Activated naive CD8-positive, alpha-beta T cell (primary cell): ENCODE measurements at regions not wholly inside any gene's neighbourhood (a gene's known extent, or its start where the extent isn't known, plus 50 kb on each side); places are given as distances from the start of the nearest gene placed in this dataset.

Source experiments
- H3K27ac Mint-ChIP-seq: one replicate; pipeline ENCODE4 v1.8.0; 2021; ENCODE audit warnings: mixed read lengths
- H3K27me3 Mint-ChIP-seq: one replicate; pipeline ENCODE4 v1.8.0; 2021; ENCODE audit warnings: mixed read lengths
- H3K36me3 Mint-ChIP-seq: one replicate; pipeline ENCODE4 v1.8.0; 2021; ENCODE audit warnings: mixed read lengths
- H3K4me1 Mint-ChIP-seq: one replicate; pipeline ENCODE4 v1.8.0; 2021; ENCODE audit warnings: low read depth, mixed read lengths
- H3K4me3 Mint-ChIP-seq: one replicate; pipeline ENCODE4 v1.8.0; 2021; ENCODE audit warnings: mild to moderate bottlenecking, mixed read lengths
- H3K9me3 Mint-ChIP-seq: one replicate; pipeline ENCODE4 v1.8.0; 2021; ENCODE audit warnings: low read depth, mixed read lengths

DNA sequence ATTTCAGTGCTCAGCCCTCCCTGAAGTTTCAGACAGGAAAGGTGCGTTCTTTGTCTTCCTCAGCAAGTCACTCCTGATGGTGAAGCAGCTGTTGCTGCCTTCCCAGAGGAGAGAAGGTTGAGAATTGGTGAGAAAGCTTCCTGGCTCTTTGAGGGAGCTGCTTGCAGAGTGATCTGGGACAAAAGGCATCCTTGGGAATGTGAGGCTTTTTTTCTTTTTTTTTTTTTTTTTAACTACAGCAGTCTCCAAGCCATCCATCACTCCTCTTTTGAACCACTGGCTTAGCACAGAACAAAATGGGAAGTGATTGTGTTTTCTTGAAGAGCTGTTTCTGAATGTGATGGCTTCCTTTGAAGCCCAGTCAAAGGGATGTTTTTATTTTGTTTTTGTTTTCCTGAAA, 120.4 kb upstream of the LRIG3 start:
- Mint-ChIP-seq H3K27ac (no peak overlapping the region), H3K4me3 (no peak overlapping the region), H3K36me3 (no peaks in the 10 kb centered on the region), H3K9me3 (no peaks in the 10 kb centered on the region), H3K4me1 (no peaks in the 10 kb centered on the region), H3K27me3 (no peaks in the 10 kb centered on the region)

DNA sequence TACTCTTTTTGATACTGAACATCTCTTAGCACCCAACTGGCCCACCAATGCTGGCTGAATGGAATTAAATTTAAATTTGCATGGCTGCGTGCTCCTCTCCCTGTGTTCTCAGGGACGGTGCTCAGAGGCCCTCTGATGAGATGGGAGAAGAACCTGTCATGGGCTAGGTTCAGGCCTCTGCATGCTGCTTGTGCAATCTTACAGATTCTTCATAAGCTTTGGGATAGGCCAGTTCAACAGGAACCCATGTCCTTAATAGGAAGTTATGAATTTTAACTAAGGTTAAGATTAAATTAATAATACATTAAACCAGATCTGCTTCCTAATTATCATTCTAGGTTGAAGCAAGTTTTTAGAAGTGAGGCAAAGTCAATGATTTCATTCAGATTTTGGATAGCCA, 119.7 kb upstream of the LRIG3 start:
- Mint-ChIP-seq H3K27me3 (no peaks in the 10 kb centered on the region), H3K36me3 (no peaks in the 10 kb centered on the region), H3K9me3 (no peaks in the 10 kb centered on the region), H3K27ac (no peak overlapping the region), H3K4me1 (no peaks in the 10 kb centered on the region), H3K4me3 (no peak overlapping the region)

DNA sequence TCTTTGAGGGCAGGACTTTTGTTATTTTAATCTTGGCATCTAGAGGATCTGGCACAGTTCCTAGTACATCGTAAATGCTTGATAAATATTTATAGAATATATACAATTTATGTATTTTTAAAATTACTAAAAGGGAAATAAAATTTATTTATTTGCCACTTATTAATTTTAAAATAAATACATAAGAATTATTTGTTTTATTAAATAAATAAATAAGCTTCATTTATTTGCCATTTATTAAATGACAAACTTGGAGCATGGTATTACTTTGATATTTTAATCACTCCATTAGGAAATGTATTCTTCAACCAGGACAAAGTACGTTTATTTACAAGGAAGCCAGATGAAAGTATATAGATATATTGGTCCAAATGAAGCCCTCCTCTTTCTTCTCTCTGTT, 118.7 kb upstream of the LRIG3 start:
- Mint-ChIP-seq H3K4me1 (no peaks in the 10 kb centered on the region), H3K27me3 (peaks cover 2% of the 10 kb centered on the region), H3K36me3 (no peaks in the 10 kb centered on the region), H3K9me3 (no peaks in the 10 kb centered on the region), H3K27ac (no peak overlapping the region), H3K4me3 (no peak overlapping the region)

DNA sequence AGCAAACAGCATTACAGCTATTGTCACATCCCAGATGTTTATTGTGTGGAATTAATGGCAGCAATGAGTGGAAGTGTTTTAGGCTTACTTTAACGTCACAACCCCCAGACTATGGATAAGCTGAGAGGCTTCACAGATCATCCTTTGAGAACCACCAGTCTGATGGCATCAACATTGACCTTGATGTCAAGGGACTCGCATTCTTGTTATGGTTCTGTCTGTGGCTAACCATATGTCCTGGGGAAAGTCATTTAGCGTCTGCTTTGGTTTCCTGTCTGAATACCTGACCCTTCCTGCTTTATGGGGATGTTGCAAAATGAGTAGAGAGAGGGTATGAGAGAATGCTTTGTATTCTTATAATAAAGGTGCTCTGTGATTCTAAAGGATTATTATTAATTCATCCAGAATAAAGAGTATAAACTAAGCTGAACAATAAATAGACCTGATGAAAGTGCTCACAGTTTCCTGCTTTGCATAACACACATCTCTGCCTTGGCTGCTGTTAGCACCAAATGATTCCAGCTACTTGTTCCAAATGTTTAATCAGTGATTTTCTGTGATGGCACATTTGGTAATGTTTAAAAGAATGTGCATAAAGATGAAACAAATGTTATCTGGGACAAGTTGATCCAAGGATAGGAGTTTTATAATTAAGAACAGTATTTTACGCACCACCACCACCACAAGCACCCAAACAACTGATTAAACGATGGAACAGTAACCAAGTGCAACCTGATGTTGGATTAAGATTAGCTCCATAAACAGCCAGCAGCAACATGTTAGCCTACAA, 116.9 kb upstream of the LRIG3 start:
- H3K4me1 Mint-ChIP-seq = no peaks in the 10 kb centered on the region
- no peak overlapping the region for H3K4me3 Mint-ChIP-seq
- H3K27ac Mint-ChIP-seq = no peak overlapping the region
- H3K27me3 Mint-ChIP-seq = peaks cover 2% of the 10 kb centered on the region
- H3K9me3 Mint-ChIP-seq = no peaks in the 10 kb centered on the region
- no peaks in the 10 kb centered on the region for H3K36me3 Mint-ChIP-seq

DNA sequence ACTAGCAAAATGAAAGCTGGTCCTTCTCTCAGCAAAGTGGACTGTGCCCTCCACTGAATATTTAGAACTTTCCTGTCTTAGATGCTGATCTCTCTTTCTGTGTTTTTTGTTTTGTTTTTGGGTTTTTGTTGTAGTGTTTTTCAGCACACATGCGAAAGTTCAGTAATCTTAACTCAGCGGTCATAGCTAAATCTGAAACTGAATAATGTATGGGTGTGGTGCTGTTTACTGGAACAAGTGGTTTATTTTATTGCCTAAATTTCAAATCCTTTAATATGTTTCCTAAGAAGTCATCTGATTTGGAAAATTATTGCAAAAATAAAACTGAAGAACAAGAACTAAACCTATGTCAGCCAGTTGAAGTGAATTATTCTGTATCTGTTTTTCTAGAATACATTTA, 116.0 kb upstream of the LRIG3 start:
- Mint-ChIP-seq H3K4me3 (no peak overlapping the region), H3K27ac (no peak overlapping the region), H3K9me3 (no peaks in the 10 kb centered on the region), H3K36me3 (no peaks in the 10 kb centered on the region), H3K4me1 (no peaks in the 10 kb centered on the region), H3K27me3 (peaks cover 2% of the 10 kb centered on the region)

DNA sequence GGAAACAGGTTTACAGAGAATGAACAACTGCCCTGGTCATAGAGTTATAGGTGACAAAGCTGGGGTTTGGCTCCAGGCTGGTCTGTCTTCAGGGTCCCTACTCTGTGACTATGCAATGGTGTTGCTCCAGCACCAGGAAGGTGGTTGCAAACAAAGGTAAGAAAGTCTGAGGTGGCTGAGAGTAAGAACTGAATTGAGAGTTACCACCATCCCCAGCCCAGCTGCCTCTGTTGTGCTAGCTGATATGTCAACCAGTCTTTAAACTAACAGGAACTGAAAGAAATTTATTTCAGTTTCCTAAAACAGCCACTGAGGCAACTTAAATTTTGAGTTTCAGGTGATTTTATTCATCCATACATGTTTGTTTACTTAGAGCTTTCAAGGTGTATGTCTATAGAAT, 111.0 kb upstream of the LRIG3 start:
- Mint-ChIP-seq H3K27me3 (peaks cover 2% of the 10 kb centered on the region), H3K4me1 (no peaks in the 10 kb centered on the region), H3K36me3 (no peaks in the 10 kb centered on the region), H3K9me3 (no peaks in the 10 kb centered on the region), H3K4me3 (no peak overlapping the region), H3K27ac (no peak overlapping the region)

DNA sequence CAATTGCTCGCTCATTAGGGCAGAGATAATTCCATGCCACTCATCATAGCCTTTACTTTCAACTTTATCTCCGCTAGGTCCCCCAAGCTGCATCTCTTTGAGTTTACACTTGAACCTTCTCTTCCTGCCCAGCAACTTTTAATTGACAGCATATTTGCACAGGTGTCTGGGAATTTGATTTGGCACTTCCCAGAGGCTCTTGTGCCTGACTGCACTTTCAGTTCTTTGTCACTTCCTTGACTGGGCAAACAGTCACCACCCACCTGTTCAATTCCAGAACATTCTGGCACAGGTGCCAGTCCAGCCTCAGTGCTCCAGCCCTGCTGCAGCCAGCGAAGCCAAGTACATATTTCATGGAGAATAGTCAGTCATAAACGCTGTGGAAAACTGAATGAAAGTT, 110.1 kb upstream of the LRIG3 start:
- H3K4me3 Mint-ChIP-seq = no peak overlapping the region

DNA sequence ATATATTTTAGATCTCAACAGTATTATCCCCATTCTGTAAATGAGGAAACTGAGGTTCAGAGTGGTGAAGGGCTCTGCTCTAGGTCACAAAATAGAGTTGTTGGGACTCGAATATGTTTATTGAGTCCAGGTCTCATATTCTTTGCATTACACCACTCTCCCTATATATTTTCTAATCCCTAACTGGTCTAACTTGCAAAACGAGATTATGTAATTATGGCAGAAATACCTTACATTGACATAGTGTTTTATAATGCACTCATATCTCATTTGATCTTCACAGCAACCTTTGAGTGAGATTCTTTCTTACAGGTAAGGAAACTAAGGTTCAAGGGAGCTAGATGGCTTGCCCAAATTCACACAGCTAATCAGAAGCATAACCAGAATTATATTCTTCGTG, 106.9 kb upstream of the LRIG3 start:
- H3K27ac Mint-ChIP-seq = no peak overlapping the region
- H3K36me3 Mint-ChIP-seq = no peaks in the 10 kb centered on the region
- no peaks in the 10 kb centered on the region for H3K9me3 Mint-ChIP-seq
- H3K4me3 Mint-ChIP-seq = no peak overlapping the region
- H3K27me3 Mint-ChIP-seq = no peaks in the 10 kb centered on the region
- no peaks in the 10 kb centered on the region for H3K4me1 Mint-ChIP-seq

More for the DNA sequence above, 110.1 kb upstream of the LRIG3 start:
- no peaks in the 10 kb centered on the region for H3K4me1 Mint-ChIP-seq
- H3K27me3 Mint-ChIP-seq = peaks cover 2% of the 10 kb centered on the region
- H3K27ac Mint-ChIP-seq = no peak overlapping the region
- H3K9me3 Mint-ChIP-seq = no peaks in the 10 kb centered on the region
- no peaks in the 10 kb centered on the region for H3K36me3 Mint-ChIP-seq

DNA sequence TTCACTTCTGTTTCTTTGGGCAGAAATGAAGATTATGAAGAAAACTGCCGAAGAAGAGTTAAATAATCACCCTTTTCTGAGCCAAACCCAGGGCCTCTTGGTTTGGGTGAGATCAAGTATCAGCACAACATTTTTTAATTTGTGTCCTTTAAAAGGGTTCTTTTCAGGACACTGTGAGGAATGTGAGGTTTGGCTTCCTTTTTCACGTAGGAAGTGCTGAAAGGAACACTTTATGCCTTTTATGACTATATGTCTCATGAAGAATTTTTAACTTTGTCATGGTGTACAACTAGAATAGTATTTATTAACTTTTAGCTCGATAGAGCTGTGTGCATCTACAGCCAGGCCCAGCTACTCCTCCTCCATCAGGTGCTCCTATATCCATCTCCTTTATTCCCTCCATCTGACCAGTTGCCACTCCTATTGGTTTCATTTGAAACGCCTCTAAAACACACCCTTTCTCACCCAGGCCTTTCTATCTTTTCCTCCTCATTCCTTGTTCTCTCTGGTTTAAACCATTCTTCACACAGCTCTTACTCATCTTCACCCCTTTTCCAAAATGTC, 103.6 kb upstream of the LRIG3 start:
- H3K36me3 Mint-ChIP-seq = no peaks in the 10 kb centered on the region
- no peak overlapping the region for H3K27ac Mint-ChIP-seq
- no peak overlapping the region for H3K4me3 Mint-ChIP-seq
- no peaks in the 10 kb centered on the region for H3K27me3 Mint-ChIP-seq
- peaks cover 3% of the 10 kb centered on the region for H3K9me3 Mint-ChIP-seq
- no peaks in the 10 kb centered on the region for H3K4me1 Mint-ChIP-seq

DNA sequence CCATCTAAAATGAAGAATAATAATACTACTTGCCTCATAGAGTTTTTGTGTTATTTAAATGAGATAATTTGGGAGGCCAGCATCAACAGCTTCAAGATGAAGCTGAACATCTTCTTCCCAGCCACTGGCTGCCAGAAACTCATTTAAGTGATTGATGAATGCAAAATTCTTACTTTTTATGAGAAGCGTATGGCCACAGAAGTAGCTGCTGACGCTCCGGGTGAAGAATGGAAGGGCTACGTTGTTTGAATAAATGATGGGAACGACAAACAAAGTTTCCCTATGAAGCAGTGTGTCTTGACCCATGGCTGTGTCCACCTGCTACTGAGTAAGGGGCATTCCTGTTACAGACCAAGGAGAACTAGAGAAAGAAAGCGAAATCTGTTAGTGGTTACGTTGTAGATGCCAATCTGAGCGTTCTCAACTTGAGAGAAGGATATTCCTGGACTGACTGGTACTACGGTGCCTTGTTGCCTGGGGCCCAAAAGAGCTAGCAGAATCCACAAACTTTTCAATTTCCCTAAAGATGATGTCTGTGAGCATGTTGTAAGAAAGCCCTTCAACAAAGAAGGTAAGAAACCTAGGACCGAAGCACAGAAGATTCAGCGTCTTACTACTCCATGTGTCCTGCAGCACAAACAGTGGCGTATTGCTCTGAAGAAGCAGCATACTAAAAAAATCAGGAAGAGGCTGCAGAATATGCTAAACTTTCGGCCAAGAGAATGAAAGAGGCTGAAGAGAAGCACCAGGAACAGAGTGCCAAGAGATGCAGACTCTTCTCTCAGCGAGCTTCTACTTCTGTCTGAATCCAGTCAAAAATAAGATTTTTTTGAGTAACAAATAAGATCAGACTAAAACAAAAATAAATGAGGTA, 100.0 kb upstream of the LRIG3 start:
- Mint-ChIP-seq H3K4me1 (no peaks in the 10 kb centered on the region), H3K4me3 (no peak overlapping the region), H3K36me3 (no peaks in the 10 kb centered on the region)

DNA sequence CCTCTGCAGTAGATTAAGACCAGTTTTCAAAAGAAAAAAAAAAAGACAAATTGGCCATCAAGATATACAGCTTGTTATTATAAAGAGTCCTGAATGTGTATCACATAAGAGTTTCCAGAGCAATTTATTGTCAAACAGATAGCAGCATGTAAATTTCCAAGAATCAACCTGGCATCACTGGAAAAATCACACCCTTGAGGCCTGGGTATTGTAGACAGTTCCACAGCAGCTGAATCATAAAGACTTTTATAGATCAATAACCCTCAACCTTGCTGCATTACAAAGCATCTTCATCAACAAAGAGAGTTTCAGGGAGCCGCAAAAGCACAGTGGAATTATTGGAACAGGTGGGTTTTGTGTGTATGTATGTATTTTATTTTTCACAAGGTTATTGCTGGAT, 94.6 kb upstream of the LRIG3 start:
- Mint-ChIP-seq H3K4me1 (no peaks in the 10 kb centered on the region), H3K36me3 (no peaks in the 10 kb centered on the region), H3K4me3 (no peak overlapping the region), H3K9me3 (no peaks in the 10 kb centered on the region), H3K27me3 (no peaks in the 10 kb centered on the region), H3K27ac (no peak overlapping the region)

More for the DNA sequence above, 100.0 kb upstream of the LRIG3 start:
- no peaks in the 10 kb centered on the region for H3K27me3 Mint-ChIP-seq
- peaks cover 3% of the 10 kb centered on the region for H3K9me3 Mint-ChIP-seq
- no peak overlapping the region for H3K27ac Mint-ChIP-seq

DNA sequence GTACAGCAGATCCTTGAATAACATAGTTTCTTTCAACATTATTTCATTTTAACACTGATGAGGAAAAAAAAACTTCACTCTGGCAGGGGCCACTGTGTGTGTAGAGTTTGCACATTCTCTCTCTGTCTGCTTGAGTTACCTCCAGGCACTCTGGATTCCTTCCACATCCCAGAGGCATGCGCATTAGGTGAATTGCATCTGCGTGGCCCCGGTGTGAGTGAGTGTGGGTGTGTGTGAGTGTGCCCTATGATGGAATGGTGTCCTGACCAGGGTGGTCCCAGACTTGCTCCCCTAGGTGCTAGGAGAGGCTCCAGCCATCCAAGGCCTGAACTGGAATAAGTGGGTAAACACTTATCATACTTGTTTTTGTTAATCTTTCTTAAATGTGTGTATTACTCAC, 90.6 kb upstream of the LRIG3 start:
- Mint-ChIP-seq H3K27me3 (no peaks in the 10 kb centered on the region), H3K27ac (no peak overlapping the region), H3K9me3 (no peaks in the 10 kb centered on the region), H3K36me3 (no peaks in the 10 kb centered on the region), H3K4me1 (no peaks in the 10 kb centered on the region), H3K4me3 (no peak overlapping the region)

DNA sequence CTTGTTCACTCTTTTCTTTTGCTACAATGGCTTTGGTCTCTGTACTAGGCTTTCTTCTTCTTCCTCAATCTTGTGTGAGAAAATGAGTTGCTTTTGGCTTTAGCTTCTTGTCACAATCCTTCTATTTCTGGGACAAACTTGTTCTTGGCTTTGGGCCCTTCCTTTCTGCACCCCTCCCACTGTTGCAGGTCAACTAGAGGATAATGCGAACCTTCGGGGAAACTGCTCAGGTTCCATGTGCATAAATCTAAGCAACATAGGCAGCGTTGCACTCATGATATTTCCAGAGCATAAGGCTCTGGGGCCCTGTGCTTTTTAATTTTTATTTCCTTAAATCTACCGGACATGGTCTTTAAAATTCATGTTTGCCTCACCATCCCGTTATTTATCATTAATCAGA, 89.8 kb upstream of the LRIG3 start:
- no peak overlapping the region for H3K27ac Mint-ChIP-seq
- no peak overlapping the region for H3K4me3 Mint-ChIP-seq
- H3K9me3 Mint-ChIP-seq = no peaks in the 10 kb centered on the region
- H3K4me1 Mint-ChIP-seq = no peaks in the 10 kb centered on the region
- H3K36me3 Mint-ChIP-seq = no peaks in the 10 kb centered on the region
- H3K27me3 Mint-ChIP-seq = no peaks in the 10 kb centered on the region

DNA sequence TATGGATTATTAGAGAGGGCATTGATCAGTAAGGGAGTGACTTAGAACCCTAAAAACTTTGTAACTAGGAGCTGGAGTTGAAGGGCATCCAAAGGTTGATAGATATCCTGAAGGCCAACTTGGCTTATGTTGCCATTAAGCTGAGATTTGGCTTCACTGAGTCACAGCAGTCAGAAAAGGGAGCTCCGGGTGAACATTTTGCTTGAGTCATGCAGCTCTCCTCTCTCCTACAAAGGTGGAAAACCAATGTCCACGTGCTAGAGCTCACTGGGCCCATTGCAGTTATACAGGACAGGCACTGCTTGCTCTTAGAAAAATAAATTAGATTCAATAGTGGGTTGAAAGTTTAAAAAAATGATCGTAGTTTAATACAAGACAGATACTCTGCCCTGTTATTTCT, 87.3 kb upstream of the LRIG3 start:
- H3K4me1 Mint-ChIP-seq = no peaks in the 10 kb centered on the region
- no peaks in the 10 kb centered on the region for H3K9me3 Mint-ChIP-seq
- no peak overlapping the region for H3K27ac Mint-ChIP-seq
- no peaks in the 10 kb centered on the region for H3K27me3 Mint-ChIP-seq
- no peaks in the 10 kb centered on the region for H3K36me3 Mint-ChIP-seq
- H3K4me3 Mint-ChIP-seq = no peak overlapping the region

DNA sequence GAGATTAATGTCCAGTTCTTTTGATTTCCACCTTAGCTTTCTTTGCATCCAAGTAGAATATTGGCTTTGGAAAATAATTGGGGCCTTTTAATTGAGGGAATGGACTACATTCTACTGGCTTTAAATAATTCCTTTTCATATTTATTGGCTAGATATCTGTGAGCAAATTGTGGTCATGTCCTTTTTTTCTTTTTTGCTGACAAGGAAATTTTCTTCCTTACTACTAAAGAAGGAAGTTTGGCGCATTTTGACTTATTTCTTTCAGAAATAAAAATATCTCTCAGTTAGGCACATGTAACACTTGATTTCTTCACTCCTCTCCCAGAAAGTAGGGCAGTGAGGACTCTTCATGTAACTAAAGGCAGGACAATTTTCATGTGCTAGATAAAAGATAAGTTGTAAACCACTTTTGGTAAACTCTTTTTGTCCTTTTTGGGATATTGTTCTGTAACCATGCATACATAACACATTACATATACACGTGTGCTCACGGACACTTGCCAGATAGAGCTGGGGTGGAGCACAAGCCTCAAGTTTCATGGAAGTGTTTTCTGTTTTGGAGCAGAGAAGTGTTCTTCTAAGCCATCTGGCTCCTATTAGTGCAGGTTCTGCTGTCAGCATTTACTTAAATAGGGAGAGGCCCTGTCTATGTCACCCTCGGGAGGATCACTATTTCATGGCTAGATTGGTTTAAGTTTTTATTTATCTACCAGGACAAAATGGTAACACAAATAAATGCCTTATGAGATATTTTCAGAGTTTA, 85.1 kb upstream of the LRIG3 start:
- Mint-ChIP-seq H3K9me3 (no peaks in the 10 kb centered on the region), H3K36me3 (no peaks in the 10 kb centered on the region), H3K4me1 (no peaks in the 10 kb centered on the region), H3K27ac (no peak overlapping the region), H3K4me3 (no peak overlapping the region), H3K27me3 (no peaks in the 10 kb centered on the region)
